ENCODE measurements at regions not wholly inside any gene's neighbourhood (a gene's known extent, or its start where the extent isn't known, plus 50 kb on each side); places are given as distances from the start of the nearest gene placed in this dataset.

GRCh38 chr7:18370633-18371032 is 124.9 kb upstream of the HDAC9 start:
- H3K4me3 ChIP-seq (ENCODE audit: low read length): no peak overlapping the region
- TF ChIP-seq CTCF (IDR thresholded peaks at IDR 0.05; ENCODE audit: insufficient read depth, low read depth, low read length, missing control alignments): no peak
- no peak for DNase-seq (ENCODE audit: low read depth)

DNA sequence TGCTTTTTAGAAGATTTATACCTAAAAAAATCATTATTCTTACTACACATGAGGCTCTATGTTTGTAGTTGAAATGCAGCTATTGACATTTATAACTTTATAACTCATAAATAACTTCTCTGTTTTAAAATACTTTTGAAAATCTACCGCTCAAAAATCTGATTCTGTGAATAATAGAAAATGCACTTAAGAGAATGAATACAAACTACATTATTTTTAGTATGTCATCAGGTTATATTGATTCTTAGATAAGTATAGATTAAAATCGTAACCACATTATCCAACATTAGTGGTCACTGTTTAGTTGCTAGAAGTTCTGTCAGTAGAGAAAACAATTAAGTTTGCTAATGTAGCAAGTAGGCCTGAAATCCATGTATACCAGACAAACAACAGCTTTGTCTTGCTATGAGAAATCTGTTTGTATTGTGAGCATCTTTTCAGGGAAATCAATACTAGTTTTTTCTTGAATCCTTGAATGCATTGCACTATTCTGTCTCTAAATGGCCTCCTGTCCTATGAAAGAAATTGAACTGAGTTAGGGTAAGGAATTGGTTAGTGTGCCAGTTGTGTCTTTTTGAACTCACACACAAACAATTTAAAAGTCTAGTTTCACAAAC is 116.5 kb upstream of the HDAC9 start:
- no peak for TF ChIP-seq CTCF (IDR thresholded peaks at IDR 0.05; ENCODE audit: insufficient read depth, low read depth, low read length, missing control alignments)
- DNase-seq (ENCODE audit: low read depth): no peak
- H3K4me3 ChIP-seq (ENCODE audit: low read length): no peak overlapping the region

- TF ChIP-seq CTCF (IDR thresholded peaks at IDR 0.05; ENCODE audit: insufficient read depth, low read depth, low read length, missing control alignments): no peak
- no peak for DNase-seq (ENCODE audit: low read depth)
- no peak overlapping the region for H3K4me3 ChIP-seq (ENCODE audit: low read length)
These were observed 110.9 kb upstream of the HDAC9 start for GRCh38 chr7:18384491-18385143.

GRCh38 chr7:18386607-18387006 is 108.9 kb upstream of the HDAC9 start:
- no peak overlapping the region for H3K4me3 ChIP-seq (ENCODE audit: low read length)
- DNase-seq (ENCODE audit: low read depth): no peak
- TF ChIP-seq CTCF (IDR thresholded peaks at IDR 0.05; ENCODE audit: insufficient read depth, low read depth, low read length, missing control alignments): no peak

- no peak overlapping the region for H3K4me3 ChIP-seq (ENCODE audit: low read length)
- no peak for DNase-seq (ENCODE audit: low read depth)
- TF ChIP-seq CTCF (IDR thresholded peaks at IDR 0.05; ENCODE audit: insufficient read depth, low read depth, low read length, missing control alignments): no peak
These were observed 108.3 kb upstream of the HDAC9 start for GRCh38 chr7:18387191-18387735.

DNA sequence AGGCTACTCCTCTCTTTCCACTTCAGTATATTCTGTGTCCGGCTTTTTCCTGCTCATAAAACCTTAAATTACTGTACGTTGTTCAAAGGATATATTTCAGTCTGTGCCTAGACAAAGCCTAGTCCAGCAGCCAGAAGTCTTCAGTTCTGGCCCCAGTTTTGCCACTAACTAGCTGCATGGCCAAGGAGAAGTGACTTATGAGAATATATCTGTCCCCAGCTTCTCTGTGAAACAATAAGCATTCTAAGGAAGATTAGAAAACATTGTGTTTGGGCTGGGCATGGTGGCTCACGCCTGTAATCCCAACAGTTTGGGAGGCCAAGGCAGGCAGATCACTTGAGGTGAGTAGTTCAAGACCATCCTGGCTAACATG is 105.0 kb upstream of the HDAC9 start:
- TF ChIP-seq CTCF (IDR thresholded peaks at IDR 0.05; ENCODE audit: insufficient read depth, low read depth, low read length, missing control alignments): no peak
- no peak overlapping the region for H3K4me3 ChIP-seq (ENCODE audit: low read length)
- no peak for DNase-seq (ENCODE audit: low read depth)

Data from epithelial cell of esophagus (primary cell).